MM.1S (cell line): ENCODE measurements at regions not wholly inside any gene's neighbourhood (a gene's known extent, or its start where the extent isn't known, plus 50 kb on each side); places are given as distances from the start of the nearest gene placed in this dataset.

ENCODE experiments used
- DNase-seq: peaks from one replicate; pipeline ENCODE4 v3.0.0-alpha.2; 2015
- H2AFZ ChIP-seq: fragments of 300-600 bp; sonication (generic); 2 replicates; pipeline ENCODE4 v1.6.0; 2016; ENCODE audit warnings: antibody characterized with exemption, low read length
- H3F3A ChIP-seq: fragments of 300-600 bp; sonication (generic); 2 replicates; pipeline ENCODE4 v1.6.1; 2016; ENCODE audit warnings: mild to moderate bottlenecking, antibody characterized with exemption, low read length, moderate library complexity, mixed read lengths; ENCODE audit not compliant: insufficient read depth
- H3K27ac ChIP-seq: fragments of 300-600 bp; sonication (generic); 2 replicates; pipeline ENCODE4 v1.5.1; 2016; ENCODE audit warnings: mild to moderate bottlenecking, low read length
- H3K27me3 ChIP-seq: fragments of 300-600 bp; sonication (generic); replicated peaks from 2 replicates; pipeline ENCODE4 v1.6.0; 2016; ENCODE audit warnings: low read length; ENCODE audit not compliant: insufficient read depth
- H3K36me3 ChIP-seq: fragments of 300-600 bp; sonication (generic); replicated peaks from 2 replicates; pipeline ENCODE4 v1.6.1; 2016; ENCODE audit warnings: mild to moderate bottlenecking, low read length, mixed read lengths; ENCODE audit not compliant: insufficient read depth
- H3K4me1 ChIP-seq: fragments of 300-600 bp; sonication (generic); 2 replicates; pipeline ENCODE4 v1.6.1; 2016; ENCODE audit warnings: low read length, mixed read lengths
- H3K4me2 ChIP-seq: fragments of 300-600 bp; sonication (generic); 2 replicates; pipeline ENCODE4 v1.6.0; 2016; ENCODE audit warnings: low read depth, low read length
- H3K4me3 ChIP-seq: fragments of 300-600 bp; sonication (generic); 2 replicates; pipeline ENCODE4 v1.5.1; 2016; ENCODE audit warnings: low read length, mixed read lengths
- H3K79me2 ChIP-seq: fragments of 300-600 bp; sonication (generic); 2 replicates; pipeline ENCODE4 v1.6.1; 2016; ENCODE audit warnings: mixed run types, low read length, mixed read lengths
- H3K9ac ChIP-seq: fragments of 300-600 bp; sonication (generic); 2 replicates; pipeline ENCODE4 v1.6.1; 2016; ENCODE audit warnings: low read length, mixed read lengths
- H3K9me2 ChIP-seq: fragments of 300-600 bp; sonication (generic); replicated peaks from 2 replicates; pipeline ENCODE4 v1.6.1; 2016; ENCODE audit warnings: mild to moderate bottlenecking, low read length, mixed read lengths; ENCODE audit not compliant: insufficient read depth
- H3K9me3 ChIP-seq: fragments of 300-600 bp; sonication (generic); replicated peaks from 2 replicates; pipeline ENCODE4 v1.6.1; 2016; ENCODE audit warnings: mild to moderate bottlenecking, low read length, mixed read lengths; ENCODE audit not compliant: insufficient read depth
- H4K20me1 ChIP-seq: fragments of 300-600 bp; sonication (generic); 2 replicates; pipeline ENCODE4 v1.6.1; 2016; ENCODE audit warnings: mild to moderate bottlenecking, low read length, moderate library complexity, mixed read lengths; ENCODE audit not compliant: insufficient read depth
- EZH2 ChIP-seq: fragments of 300-600 bp; sonication (generic); optimal IDR thresholded peaks from 2 replicates; pipeline ENCODE3; 2017; ENCODE audit warnings: low read depth, mild to moderate bottlenecking, antibody characterized with exemption, low read length, mixed read lengths
- EZH2phosphoT487 ChIP-seq: fragments of 300-600 bp; sonication (generic); IDR thresholded peaks from 2 replicates; pipeline ENCODE4 v1.6.1; 2018; ENCODE audit warnings: antibody characterized with exemption, low read length
- TF ChIP-seq, protein P1 (sequence below): fragments of 300-600 bp; sonication (generic); IDR thresholded peaks from 2 replicates; pipeline ENCODE4 v1.5.1; 2016; ENCODE audit warnings: antibody characterized with exemption, low read length, mixed read lengths

GRCh38 chr20:22687676-22688349 is 103.4 kb upstream of the FOXA2 start:
- no peaks in the 10 kb centered on the region for H3K36me3 ChIP-seq
- H3K79me2 ChIP-seq = no peaks in the 10 kb centered on the region
- DNase-seq = no peak
- no peak overlapping the region for H3K4me3 ChIP-seq
- H2AFZ ChIP-seq = no peak overlapping the region
- no peak overlapping the region for H3K9ac ChIP-seq
- H3K4me1 ChIP-seq = no peaks in the 10 kb centered on the region
- no peak for TF ChIP-seq EZH2phosphoT487
- TF ChIP-seq, protein P1, sequence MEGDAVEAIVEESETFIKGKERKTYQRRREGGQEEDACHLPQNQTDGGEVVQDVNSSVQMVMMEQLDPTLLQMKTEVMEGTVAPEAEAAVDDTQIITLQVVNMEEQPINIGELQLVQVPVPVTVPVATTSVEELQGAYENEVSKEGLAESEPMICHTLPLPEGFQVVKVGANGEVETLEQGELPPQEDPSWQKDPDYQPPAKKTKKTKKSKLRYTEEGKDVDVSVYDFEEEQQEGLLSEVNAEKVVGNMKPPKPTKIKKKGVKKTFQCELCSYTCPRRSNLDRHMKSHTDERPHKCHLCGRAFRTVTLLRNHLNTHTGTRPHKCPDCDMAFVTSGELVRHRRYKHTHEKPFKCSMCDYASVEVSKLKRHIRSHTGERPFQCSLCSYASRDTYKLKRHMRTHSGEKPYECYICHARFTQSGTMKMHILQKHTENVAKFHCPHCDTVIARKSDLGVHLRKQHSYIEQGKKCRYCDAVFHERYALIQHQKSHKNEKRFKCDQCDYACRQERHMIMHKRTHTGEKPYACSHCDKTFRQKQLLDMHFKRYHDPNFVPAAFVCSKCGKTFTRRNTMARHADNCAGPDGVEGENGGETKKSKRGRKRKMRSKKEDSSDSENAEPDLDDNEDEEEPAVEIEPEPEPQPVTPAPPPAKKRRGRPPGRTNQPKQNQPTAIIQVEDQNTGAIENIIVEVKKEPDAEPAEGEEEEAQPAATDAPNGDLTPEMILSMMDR = no peak
- no peak for TF ChIP-seq EZH2
- no peaks in the 10 kb centered on the region for H3F3A ChIP-seq
- H3K27me3 ChIP-seq = no peaks in the 10 kb centered on the region
- H3K4me2 ChIP-seq = no peak overlapping the region
- H3K27ac ChIP-seq = no peak overlapping the region
- H3K9me3 ChIP-seq = no peaks in the 10 kb centered on the region
- no peaks in the 10 kb centered on the region for H4K20me1 ChIP-seq
- no peaks in the 10 kb centered on the region for H3K9me2 ChIP-seq

DNA sequence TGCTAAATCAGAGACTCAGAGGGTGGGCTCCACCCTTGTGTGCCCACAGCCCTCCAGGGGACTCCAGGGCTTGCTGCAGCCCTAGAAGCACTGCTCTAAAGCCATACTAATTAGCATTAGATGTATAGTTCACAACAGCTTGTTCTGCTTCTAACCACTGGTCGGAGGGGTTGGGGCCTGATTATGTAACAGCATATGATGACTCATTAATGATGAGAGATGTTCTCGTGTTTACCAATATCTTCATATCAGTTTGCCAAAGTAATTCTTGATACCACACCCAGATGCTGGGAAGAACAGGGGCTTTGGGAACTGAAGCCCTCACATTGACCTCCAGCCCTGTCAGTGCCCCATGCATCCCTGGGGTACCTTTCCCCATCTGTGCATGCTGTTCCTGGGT is 104.1 kb upstream of the FOXA2 start:
- no peaks in the 10 kb centered on the region for H3K9me2 ChIP-seq

GRCh38 chr20:22689266-22689665 is 104.9 kb upstream of the FOXA2 start:
- H3F3A ChIP-seq = no peaks in the 10 kb centered on the region
- no peak overlapping the region for H3K4me3 ChIP-seq
- H3K27ac ChIP-seq = no peak overlapping the region
- no peaks in the 10 kb centered on the region for H4K20me1 ChIP-seq
- H3K4me2 ChIP-seq = no peak overlapping the region
- no peak for DNase-seq
- TF ChIP-seq, protein P1 = no peak
- TF ChIP-seq EZH2 (no peak), EZH2phosphoT487 (no peak)
- no peaks in the 10 kb centered on the region for H3K27me3 ChIP-seq
- no peaks in the 10 kb centered on the region for H3K9me3 ChIP-seq
- no peaks in the 10 kb centered on the region for H3K4me1 ChIP-seq
- no peaks in the 10 kb centered on the region for H3K36me3 ChIP-seq
- no peak overlapping the region for H3K9ac ChIP-seq
- H3K9me2 ChIP-seq = no peaks in the 10 kb centered on the region
- no peak overlapping the region for H2AFZ ChIP-seq
- no peaks in the 10 kb centered on the region for H3K79me2 ChIP-seq

More for the DNA sequence above, 104.1 kb upstream of the FOXA2 start:
- H3K4me3 ChIP-seq = no peak overlapping the region
- H3K36me3 ChIP-seq = no peaks in the 10 kb centered on the region
- H3K9me3 ChIP-seq = no peaks in the 10 kb centered on the region
- DNase-seq = no peak
- H3K79me2 ChIP-seq = no peaks in the 10 kb centered on the region
- no peak overlapping the region for H3K27ac ChIP-seq
- H3F3A ChIP-seq = no peaks in the 10 kb centered on the region
- TF ChIP-seq, protein P1 = no peak
- TF ChIP-seq EZH2phosphoT487 (no peak), EZH2 (no peak)
- H2AFZ ChIP-seq = no peak overlapping the region
- H3K4me1 ChIP-seq = no peaks in the 10 kb centered on the region
- no peak overlapping the region for H3K9ac ChIP-seq
- H3K27me3 ChIP-seq = no peaks in the 10 kb centered on the region
- no peaks in the 10 kb centered on the region for H4K20me1 ChIP-seq
- no peak overlapping the region for H3K4me2 ChIP-seq
